ENCODE measurements at regions not wholly inside any gene's neighbourhood (a gene's known extent, or its start where the extent isn't known, plus 50 kb on each side); places are given as distances from the start of the nearest gene placed in this dataset.

DNA sequence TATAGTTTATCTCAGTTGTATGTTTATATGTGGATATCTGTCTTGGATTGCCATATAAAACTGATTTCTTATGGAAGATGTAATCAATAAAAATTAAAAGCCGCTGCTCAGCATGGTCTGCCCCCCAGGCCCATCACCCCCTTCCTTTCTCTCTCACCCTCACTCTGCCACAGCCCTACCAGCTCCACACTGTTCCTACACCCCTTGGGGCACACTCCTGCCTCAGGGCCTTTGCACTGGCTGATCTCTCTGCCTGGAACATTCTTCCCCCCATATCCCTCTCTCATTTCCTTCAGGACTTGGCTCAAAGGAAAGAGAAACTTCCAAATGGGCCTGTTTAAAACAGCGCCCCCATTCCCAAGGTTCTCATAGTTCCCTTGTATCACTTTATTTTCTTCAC lies 63.1 kb downstream of the LRRC32 start:
- WGBS, 2 donors: 84 to 96% methylated on average over 2 of the region's 2 CpGs

DNA sequence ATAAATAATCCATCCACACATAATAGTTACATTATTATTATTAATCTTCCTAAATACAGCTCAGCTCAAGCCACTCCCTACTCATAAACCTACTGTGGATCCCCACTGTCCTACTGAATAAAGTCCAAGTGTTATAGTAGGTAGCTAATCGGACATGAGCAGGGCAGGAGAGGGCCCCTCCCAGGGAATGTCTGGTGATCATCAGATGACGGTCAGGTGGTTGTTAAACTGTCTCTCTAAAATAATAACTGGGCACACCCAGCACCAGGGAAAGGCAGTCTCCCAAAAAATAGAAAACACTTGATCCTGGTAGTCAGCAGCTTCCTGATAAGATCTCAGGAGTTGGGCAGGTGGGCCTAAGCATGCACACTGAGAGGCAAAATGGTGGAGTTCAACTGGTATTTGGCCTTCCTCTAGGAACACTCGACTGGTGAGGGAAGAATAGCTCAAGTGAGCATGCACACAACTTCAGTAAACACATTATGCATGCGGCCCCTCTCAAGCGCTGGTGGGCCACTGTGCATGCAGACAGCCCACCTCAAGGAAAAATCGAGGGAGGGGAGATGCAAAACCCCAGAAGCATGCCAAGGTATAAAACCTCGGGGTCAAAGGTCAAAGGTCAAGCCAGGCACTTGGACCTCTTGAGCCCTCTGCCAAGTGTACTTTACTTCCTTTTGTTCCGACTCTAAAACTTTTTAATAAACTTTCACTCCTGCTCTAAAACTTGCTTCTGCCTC lies 65.0 kb downstream of the LRRC32 start:
- Histone ChIP-seq H3K27ac (no peak overlapping the region), H3K36me3 (no peaks in the 10 kb centered on the region), H3K4me3 (no peak overlapping the region), H3K4me1 (peaks cover 0 to 4% (median 0%) of the 10 kb centered on the region in 3 donors), H3K27me3 (no peaks in the 10 kb centered on the region), H3K9me3 (no peaks in the 10 kb centered on the region)
- TF ChIP-seq, protein P1, sequence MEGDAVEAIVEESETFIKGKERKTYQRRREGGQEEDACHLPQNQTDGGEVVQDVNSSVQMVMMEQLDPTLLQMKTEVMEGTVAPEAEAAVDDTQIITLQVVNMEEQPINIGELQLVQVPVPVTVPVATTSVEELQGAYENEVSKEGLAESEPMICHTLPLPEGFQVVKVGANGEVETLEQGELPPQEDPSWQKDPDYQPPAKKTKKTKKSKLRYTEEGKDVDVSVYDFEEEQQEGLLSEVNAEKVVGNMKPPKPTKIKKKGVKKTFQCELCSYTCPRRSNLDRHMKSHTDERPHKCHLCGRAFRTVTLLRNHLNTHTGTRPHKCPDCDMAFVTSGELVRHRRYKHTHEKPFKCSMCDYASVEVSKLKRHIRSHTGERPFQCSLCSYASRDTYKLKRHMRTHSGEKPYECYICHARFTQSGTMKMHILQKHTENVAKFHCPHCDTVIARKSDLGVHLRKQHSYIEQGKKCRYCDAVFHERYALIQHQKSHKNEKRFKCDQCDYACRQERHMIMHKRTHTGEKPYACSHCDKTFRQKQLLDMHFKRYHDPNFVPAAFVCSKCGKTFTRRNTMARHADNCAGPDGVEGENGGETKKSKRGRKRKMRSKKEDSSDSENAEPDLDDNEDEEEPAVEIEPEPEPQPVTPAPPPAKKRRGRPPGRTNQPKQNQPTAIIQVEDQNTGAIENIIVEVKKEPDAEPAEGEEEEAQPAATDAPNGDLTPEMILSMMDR (IDR thresholded peaks at IDR 0.05): no peak
- FAIRE-seq: no peak
- intact Hi-C loops (cut with DNase I): no loop called here
- ATAC-seq: no peak
- no peak for DNase-seq
- 81 to 84% methylated on average over 8 of the region's 8 CpGs for WGBS, 2 donors

More for the DNA sequence above, 63.1 kb downstream of the LRRC32 start:
- DNase-seq (no peak), FAIRE-seq (no peak), ATAC-seq (no peak)
- Histone ChIP-seq H3K4me3 (no peak overlapping the region), H3K9me3 (no peaks in the 10 kb centered on the region), H3K27ac (no peak overlapping the region), H3K27me3 (no peaks in the 10 kb centered on the region), H3K4me1 (peaks cover 0 to 4% (median 0%) of the 10 kb centered on the region in 3 donors), H3K36me3 (no peaks in the 10 kb centered on the region)
- TF ChIP-seq, protein P1 (IDR thresholded peaks at IDR 0.05): no peak
- intact Hi-C loops (cut with DNase I): no loop called here

DNA sequence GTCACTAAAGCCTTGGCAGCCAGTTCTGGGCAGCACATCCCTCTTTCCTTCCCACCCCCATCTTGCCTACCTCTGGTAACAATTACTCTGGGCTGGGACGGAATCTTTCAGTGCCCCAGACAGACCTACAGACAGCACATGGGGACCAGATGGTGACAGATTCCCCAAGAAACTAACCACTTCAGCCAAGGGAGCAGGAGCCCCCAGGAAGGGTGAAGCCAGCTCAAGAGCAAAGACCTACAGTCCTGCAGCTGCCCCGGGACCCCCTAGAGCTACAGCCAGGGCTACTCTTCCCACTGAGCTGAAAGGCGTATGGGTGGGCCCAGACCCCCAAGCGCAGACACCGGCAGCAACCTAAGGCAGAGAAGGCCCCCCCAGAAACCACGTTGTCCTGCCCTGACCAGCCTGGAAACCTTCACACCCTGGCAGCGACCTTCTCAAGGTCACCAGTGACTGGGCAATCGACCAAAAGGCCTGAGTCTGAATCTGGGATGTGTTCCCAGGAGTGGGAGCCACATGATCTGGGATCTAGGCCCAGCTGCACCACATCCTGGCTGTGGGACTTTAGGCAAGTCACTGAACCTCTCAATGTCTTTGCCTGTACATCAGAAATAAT lies 65.8 kb downstream of the LRRC32 start:
- no peaks in the 10 kb centered on the region for H3K9me3 ChIP-seq
- H3K27me3 ChIP-seq: no peaks in the 10 kb centered on the region
- peaks cover 0 to 4% (median 0%) of the 10 kb centered on the region in 3 donors for H3K4me1 ChIP-seq
- FAIRE-seq (no peak), DNase-seq (peak in 5 of 6 donors; percentile 58 to 77 (median 68)), ATAC-seq (peak; percentile 75 to 93 (median 84))
- TF ChIP-seq, protein P1 (IDR thresholded peaks at IDR 0.05): no peak
- intact Hi-C loops (cut with DNase I): no loop called here
- no peak overlapping the region for H3K27ac ChIP-seq
- H3K36me3 ChIP-seq: no peaks in the 10 kb centered on the region
- H3K4me3 ChIP-seq: no peak overlapping the region
- WGBS, 2 donors: 50 to 52% methylated on average over 8 of the region's 8 CpGs

DNA sequence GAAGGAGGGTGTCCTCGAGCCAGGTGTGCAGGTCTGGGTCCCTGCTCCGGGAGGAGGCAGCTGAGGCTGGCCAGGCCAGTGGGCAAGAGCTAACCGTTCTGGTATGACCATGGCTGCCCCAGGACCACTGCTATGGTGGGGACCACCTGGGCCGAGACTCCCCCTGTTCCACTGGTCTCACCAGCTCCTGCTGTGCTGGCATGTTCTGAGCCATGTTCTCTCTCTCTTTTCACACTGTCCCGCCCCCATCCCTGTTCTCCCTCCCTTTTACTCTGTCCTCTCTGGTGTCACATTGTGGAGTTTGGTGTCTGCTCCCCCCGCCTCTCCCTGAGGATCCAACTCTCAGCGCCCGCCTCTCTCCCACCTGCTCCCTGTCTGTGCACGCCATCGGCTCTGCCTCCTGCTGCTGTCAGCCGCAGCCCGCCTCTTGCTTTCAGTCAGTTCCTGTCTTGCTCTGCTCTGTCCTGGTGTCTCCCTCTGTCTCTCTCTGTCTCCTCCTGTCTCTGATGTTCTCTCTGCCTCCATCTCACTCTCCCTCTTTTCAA lies 66.4 kb downstream of the LRRC32 start:
- Histone ChIP-seq H3K27ac (no peak overlapping the region), H3K4me3 (no peak overlapping the region), H3K9me3 (no peaks in the 10 kb centered on the region), H3K36me3 (no peaks in the 10 kb centered on the region), H3K27me3 (no peaks in the 10 kb centered on the region), H3K4me1 (peaks cover 0 to 4% (median 0%) of the 10 kb centered on the region in 3 donors)
- no peak for FAIRE-seq
- 88 to 92% methylated on average over 10 to 12 of the region's 12 CpGs for WGBS, 2 donors
- TF ChIP-seq, protein P1 (IDR thresholded peaks at IDR 0.05): no peak
- intact Hi-C loops (cut with DNase I): no loop called here
- DNase-seq: peak in 2 of 6 donors; percentile 53 to 63
- ATAC-seq: peak in 1 of 4 donors; percentile 11

Data from pancreas (tissue), 10 donors.